ENCODE measurements at regions not wholly inside any gene's neighbourhood (a gene's known extent, or its start where the extent isn't known, plus 50 kb on each side); places are given as distances from the start of the nearest gene placed in this dataset.

- Histone ChIP-seq H3K36me3 (replicated peaks in 1 of 2) (no peaks in the 10 kb centered on the region), H3K4me1 (replicated peaks in 1 of 2) (no peaks in the 10 kb centered on the region), H3K9me3 (replicated peaks in 1 of 3) (no peaks in the 10 kb centered on the region), H3K4me3 (no peak overlapping the region), H3K27me3 (peaks cover 11% of the 10 kb centered on the region), H3K27ac (peak overlapping the region in 1 of 5 donors; percentile 72)
- TF ChIP-seq CTCF (IDR thresholded peaks at IDR 0.05) (no peak), POLR2A (IDR thresholded peaks at IDR 0.05) (no peak)
- intact Hi-C loops (cut with DNase I): no loop called here
- DNase-seq: peak in 1 of 7 donors; percentile 45
- WGBS, 4 donors: 49 to 61% (median 54%) methylated on average over 14 of the region's 14 CpGs
Observed at GRCh38 chr18:34159691-34160185, 65.0 kb downstream of the NOL4 start.

- intact Hi-C loops (cut with DNase I): no loop called here
- TF ChIP-seq POLR2A (IDR thresholded peaks at IDR 0.05) (peak in 1 of 2 donors; percentile 62), CTCF (IDR thresholded peaks at IDR 0.05) (no peak)
- Histone ChIP-seq H3K4me1 (replicated peaks in 1 of 2) (no peaks in the 10 kb centered on the region), H3K27ac (peak overlapping the region in 1 of 5 donors; percentile 72), H3K27me3 (peaks cover 11% of the 10 kb centered on the region), H3K36me3 (replicated peaks in 1 of 2) (no peaks in the 10 kb centered on the region), H3K9me3 (replicated peaks in 1 of 3) (no peaks in the 10 kb centered on the region), H3K4me3 (no peak overlapping the region)
- peak in 5 of 7 donors; percentile 7 to 82 (median 29) for DNase-seq
- WGBS, 4 donors: 2 to 5% (median 4%) methylated on average over 5 to 54 of the region's 54 CpGs
Observed at GRCh38 chr18:34158881-34159690, 65.6 kb downstream of the NOL4 start.

GRCh38 chr18:34153711-34154110, 71.0 kb downstream of the NOL4 start:
- peaks cover 2% of the 10 kb centered on the region for H3K27me3 ChIP-seq
- TF ChIP-seq POLR2A (IDR thresholded peaks at IDR 0.05): no peak
- TF ChIP-seq CTCF (IDR thresholded peaks at IDR 0.05): no peak
- no peaks in the 10 kb centered on the region for H3K4me1 ChIP-seq (replicated peaks in 1 of 2)
- DNase-seq: no peak
- H3K9me3 ChIP-seq (replicated peaks in 1 of 3): no peaks in the 10 kb centered on the region
- intact Hi-C loops (cut with DNase I): no loop called here
- WGBS, 4 donors: 10 to 28% (median 17%) methylated on average over 1 of the region's 1 CpG
- no peak overlapping the region for H3K27ac ChIP-seq
- H3K4me3 ChIP-seq: peak overlapping the region in 1 of 4 donors; percentile 23
- no peaks in the 10 kb centered on the region for H3K36me3 ChIP-seq (replicated peaks in 1 of 2)

- H3K9me3 ChIP-seq (replicated peaks in 1 of 3): no peaks in the 10 kb centered on the region
- 63 to 87% (median 71%) methylated on average over 1 of the region's 1 CpG for WGBS, 4 donors
- intact Hi-C loops (cut with DNase I): no loop called here
Observed at GRCh38 chr18:34131006-34131405, 93.7 kb downstream of the NOL4 start.

More at GRCh38 chr18:34131006-34131405, 93.7 kb downstream of the NOL4 start:
- Histone ChIP-seq H3K27me3 (no peaks in the 10 kb centered on the region), H3K36me3 (replicated peaks in 1 of 2) (no peaks in the 10 kb centered on the region), H3K27ac (no peak overlapping the region), H3K4me3 (no peak overlapping the region), H3K4me1 (replicated peaks in 1 of 2) (no peaks in the 10 kb centered on the region)
- no peak for TF ChIP-seq CTCF (IDR thresholded peaks at IDR 0.05)
- no peak for TF ChIP-seq POLR2A (IDR thresholded peaks at IDR 0.05)
- no peak for DNase-seq
